ENCODE measurements at regions not wholly inside any gene's neighbourhood (a gene's known extent, or its start where the extent isn't known, plus 50 kb on each side); places are given as distances from the start of the nearest gene placed in this dataset.
"Not testable (repeated sequence)": the region's sequence is repeated elsewhere in the genome, so short reads cannot be mapped to it uniquely, and the experiment has no call there.

GRCh38 chr1:136344-136932 lies 315.0 kb downstream of the OR4F29 start:
- not testable (repeated sequence) for TF ChIP-seq EP300, CTCF (IDR thresholded peaks at IDR 0.05)

Measured in upper lobe of left lung (tissue), 4 donors.